ENCODE measurements at regions not wholly inside any gene's neighbourhood (a gene's known extent, or its start where the extent isn't known, plus 50 kb on each side); places are given as distances from the start of the nearest gene placed in this dataset.

- H3K27ac ChIP-seq (ENCODE audit: low read depth, low read length): no peak overlapping the region
- no peaks in the 10 kb centered on the region for H3K79me2 ChIP-seq (ENCODE audit: control insufficient read depth, low read length)
Observed at GRCh38 chr9:119477197-119477596, 108.0 kb upstream of the BRINP1 start.

GRCh38 chr9:119458068-119458467, 88.8 kb upstream of the BRINP1 start:
- Histone ChIP-seq H3K9me3 (ENCODE audit: control insufficient read depth, insufficient read depth, low read length) (no peaks in the 10 kb centered on the region), H3K4me3 (ENCODE audit: low read length) (no peak overlapping the region), H3F3A (ENCODE audit: control insufficient read depth, insufficient read depth) (no peaks in the 10 kb centered on the region), H3K27me3 (ENCODE audit: control insufficient read depth, low read length) (no peaks in the 10 kb centered on the region), H3K4me1 (ENCODE audit: control insufficient read depth, low read length) (no peaks in the 10 kb centered on the region), H3K36me3 (ENCODE audit: control insufficient read depth, low read length) (no peaks in the 10 kb centered on the region), H3K4me2 (ENCODE audit: low read length) (no peak overlapping the region), H4K20me1 (ENCODE audit: control insufficient read depth, insufficient read depth, low read depth, low read length) (no peaks in the 10 kb centered on the region), H3K9me2 (replicated peaks; ENCODE audit: control insufficient read depth, low read length) (no peaks in the 10 kb centered on the region), H3K27ac (ENCODE audit: low read depth, low read length) (no peak overlapping the region), H3K79me2 (ENCODE audit: control insufficient read depth, low read length) (no peaks in the 10 kb centered on the region)
- TF ChIP-seq CTCF (IDR thresholded peaks at IDR 0.05; ENCODE audit: low read depth, low read length, poor library complexity, severe bottlenecking) (no peak), EZH2phosphoT487 (IDR thresholded peaks at IDR 0.05; ENCODE audit: borderline replicate concordance, low read length) (no peak)

More at GRCh38 chr9:119477197-119477596, 108.0 kb upstream of the BRINP1 start:
- Histone ChIP-seq H3K9me2 (replicated peaks; ENCODE audit: control insufficient read depth, low read length) (no peaks in the 10 kb centered on the region), H4K20me1 (ENCODE audit: control insufficient read depth, insufficient read depth, low read depth, low read length) (no peaks in the 10 kb centered on the region), H3K9me3 (ENCODE audit: control insufficient read depth, insufficient read depth, low read length) (no peaks in the 10 kb centered on the region), H3K36me3 (ENCODE audit: control insufficient read depth, low read length) (no peaks in the 10 kb centered on the region), H3F3A (ENCODE audit: control insufficient read depth, insufficient read depth) (no peaks in the 10 kb centered on the region), H3K4me3 (ENCODE audit: low read length) (no peak overlapping the region), H3K4me1 (ENCODE audit: control insufficient read depth, low read length) (no peaks in the 10 kb centered on the region), H3K4me2 (ENCODE audit: low read length) (no peak overlapping the region), H3K27me3 (ENCODE audit: control insufficient read depth, low read length) (no peaks in the 10 kb centered on the region)
- TF ChIP-seq CTCF (IDR thresholded peaks at IDR 0.05; ENCODE audit: low read depth, low read length, poor library complexity, severe bottlenecking) (no peak), EZH2phosphoT487 (IDR thresholded peaks at IDR 0.05; ENCODE audit: borderline replicate concordance, low read length) (no peak)

- Histone ChIP-seq H3F3A (ENCODE audit: control insufficient read depth, insufficient read depth) (no peaks in the 10 kb centered on the region), H3K4me1 (ENCODE audit: control insufficient read depth, low read length) (no peaks in the 10 kb centered on the region), H3K27ac (ENCODE audit: low read depth, low read length) (no peak overlapping the region), H3K27me3 (ENCODE audit: control insufficient read depth, low read length) (no peaks in the 10 kb centered on the region), H3K4me3 (ENCODE audit: low read length) (no peak overlapping the region), H3K4me2 (ENCODE audit: low read length) (no peak overlapping the region), H3K9me2 (replicated peaks; ENCODE audit: control insufficient read depth, low read length) (no peaks in the 10 kb centered on the region), H4K20me1 (ENCODE audit: control insufficient read depth, insufficient read depth, low read depth, low read length) (no peaks in the 10 kb centered on the region), H3K36me3 (ENCODE audit: control insufficient read depth, low read length) (no peaks in the 10 kb centered on the region), H3K9me3 (ENCODE audit: control insufficient read depth, insufficient read depth, low read length) (no peaks in the 10 kb centered on the region), H3K79me2 (ENCODE audit: control insufficient read depth, low read length) (no peaks in the 10 kb centered on the region)
- TF ChIP-seq CTCF (IDR thresholded peaks at IDR 0.05; ENCODE audit: low read depth, low read length, poor library complexity, severe bottlenecking) (no peak), EZH2phosphoT487 (IDR thresholded peaks at IDR 0.05; ENCODE audit: borderline replicate concordance, low read length) (no peak)
Observed at GRCh38 chr9:119453980-119454379, 84.7 kb upstream of the BRINP1 start.

GRCh38 chr9:119453490-119453911, 84.3 kb upstream of the BRINP1 start:
- Histone ChIP-seq H3K9me3 (ENCODE audit: control insufficient read depth, insufficient read depth, low read length) (no peaks in the 10 kb centered on the region), H4K20me1 (ENCODE audit: control insufficient read depth, insufficient read depth, low read depth, low read length) (no peaks in the 10 kb centered on the region), H3K4me3 (ENCODE audit: low read length) (no peak overlapping the region), H3K79me2 (ENCODE audit: control insufficient read depth, low read length) (no peaks in the 10 kb centered on the region), H3K36me3 (ENCODE audit: control insufficient read depth, low read length) (no peaks in the 10 kb centered on the region), H3K9me2 (replicated peaks; ENCODE audit: control insufficient read depth, low read length) (no peaks in the 10 kb centered on the region), H3K27me3 (ENCODE audit: control insufficient read depth, low read length) (no peaks in the 10 kb centered on the region), H3F3A (ENCODE audit: control insufficient read depth, insufficient read depth) (no peaks in the 10 kb centered on the region), H3K4me1 (ENCODE audit: control insufficient read depth, low read length) (no peaks in the 10 kb centered on the region), H3K27ac (ENCODE audit: low read depth, low read length) (no peak overlapping the region), H3K4me2 (ENCODE audit: low read length) (no peak overlapping the region)
- TF ChIP-seq EZH2phosphoT487 (IDR thresholded peaks at IDR 0.05; ENCODE audit: borderline replicate concordance, low read length): no peak
- TF ChIP-seq CTCF (IDR thresholded peaks at IDR 0.05; ENCODE audit: low read depth, low read length, poor library complexity, severe bottlenecking): no peak

Data from DOHH2 (cell line).